Neural cell (in vitro differentiated cells): ENCODE measurements at regions not wholly inside any gene's neighbourhood (a gene's known extent, or its start where the extent isn't known, plus 50 kb on each side); places are given as distances from the start of the nearest gene placed in this dataset.

Experiments used
- H2AFZ ChIP-seq: fragments of 200-600, 300-800 bp; sonication (generic), shearing (Covaris generic); 2 replicates; pipeline ENCODE4 v1.6.0; 2014; ENCODE audit warnings: low read depth, mild to moderate bottlenecking, antibody characterized with exemption, low read length, moderate library complexity
- H3F3A ChIP-seq: fragments of 200-600 bp; shearing (Covaris generic); 2 replicates; pipeline ENCODE4 v1.6.1; 2016; ENCODE audit warnings: mild to moderate bottlenecking, moderate library complexity, mixed read lengths, antibody characterized with exemption, low read length; ENCODE audit not compliant: insufficient read depth, poor library complexity, severe bottlenecking
- H3K27ac ChIP-seq: fragments of 200-600, 300-800 bp; sonication (generic), shearing (Covaris generic); 2 replicates; pipeline ENCODE4 v1.5.1; 2014; ENCODE audit warnings: mild to moderate bottlenecking, low read length, moderate library complexity
- H3K27me3 ChIP-seq: fragments of 300-800, 200-600 bp; sonication (generic), shearing (Covaris generic); 2 replicates; pipeline ENCODE4 v1.6.0; 2014; ENCODE audit warnings: mild to moderate bottlenecking, low read depth, low read length, moderate library complexity; ENCODE audit not compliant: insufficient read depth
- H3K36me3 ChIP-seq: fragments of 300-800, 200-600 bp; sonication (generic), shearing (Covaris generic); 2 replicates; pipeline ENCODE4 v1.5.1; 2014; ENCODE audit warnings: mild to moderate bottlenecking, antibody characterized with exemption, low read length, moderate library complexity; ENCODE audit not compliant: insufficient read depth
- H3K4me2 ChIP-seq: fragments of 300-800, 200-600 bp; sonication (generic), shearing (Covaris generic); 2 replicates; pipeline ENCODE4 v1.6.0; 2014; ENCODE audit warnings: mild to moderate bottlenecking, low read length
- H3K4me3 ChIP-seq: fragments of 300-800, 200-600 bp; sonication (generic), shearing (Covaris generic); 2 replicates; pipeline ENCODE4 v1.5.1; 2014; ENCODE audit warnings: mild to moderate bottlenecking, low read length, moderate library complexity
- H3K79me2 ChIP-seq: fragments of 200-600 bp; shearing (Covaris generic); replicated peaks from 2 replicates; pipeline ENCODE4 v1.6.0; 2014; ENCODE audit warnings: mild to moderate bottlenecking, low read length, moderate library complexity; ENCODE audit not compliant: insufficient read depth
- H3K9ac ChIP-seq: fragments of 300-800, 200-600 bp; sonication (generic), shearing (Covaris generic); 2 replicates; pipeline ENCODE4 v1.6.1; 2016; ENCODE audit warnings: mild to moderate bottlenecking, low read length, mixed read lengths
- H3K9me2 ChIP-seq: fragments of 200-600 bp; shearing (Covaris generic); 2 replicates; pipeline ENCODE4 v1.6.1; 2016; ENCODE audit warnings: mild to moderate bottlenecking, low read length, mixed read lengths; ENCODE audit not compliant: insufficient read depth
- H3K9me3 ChIP-seq: fragments of 200-600, 300-800 bp; sonication (generic), shearing (Covaris generic); 2 replicates; pipeline ENCODE4 v1.6.1; 2016; ENCODE audit warnings: mild to moderate bottlenecking, mixed run types, low read length, moderate library complexity, mixed read lengths
- H4K20me1 ChIP-seq: fragments of 200-600 bp; shearing (Covaris generic); 2 replicates; pipeline ENCODE4 v1.6.1; 2016; ENCODE audit warnings: mild to moderate bottlenecking, mixed run types; ENCODE audit not compliant: insufficient read depth
- EP300 ChIP-seq: fragments of 450-650 bp; conservative IDR thresholded peaks from 2 replicates; pipeline ENCODE4 v1.6.1; 2014; ENCODE audit warnings: antibody characterized with exemption, mild to moderate bottlenecking, moderate library complexity; ENCODE audit not compliant: poor library complexity, severe bottlenecking
- EZH2 ChIP-seq: fragments of 200-600, 300-800 bp; shearing (Covaris generic), sonication (generic); IDR thresholded peaks from 2 replicates; pipeline ENCODE4 v1.6.1; 2014; ENCODE audit warnings: antibody characterized with exemption, low read length, borderline replicate concordance, mild to moderate bottlenecking; ENCODE audit not compliant: insufficient read depth, poor library complexity, severe bottlenecking
- MXI1 ChIP-seq: fragments of 450-650 bp; conservative IDR thresholded peaks from 2 replicates; pipeline ENCODE4 v1.6.1; 2014; ENCODE audit warnings: antibody characterized with exemption, mild to moderate bottlenecking; ENCODE audit not compliant: poor library complexity, severe bottlenecking
- POLR2AphosphoS5 ChIP-seq: IDR thresholded peaks from 2 replicates; pipeline ENCODE4 v1.6.1; 2012
- RAD21 ChIP-seq: fragments of 450-650 bp; conservative IDR thresholded peaks from 2 replicates; pipeline ENCODE4 v1.6.1; 2014; ENCODE audit warnings: antibody characterized with exemption, mild to moderate bottlenecking, moderate library complexity
- SMC3 ChIP-seq: fragments of 450-650 bp; conservative IDR thresholded peaks from 2 replicates; pipeline ENCODE4 v1.6.1; 2014; ENCODE audit warnings: antibody characterized with exemption, mild to moderate bottlenecking, moderate library complexity; ENCODE audit not compliant: poor library complexity
- TAF1 ChIP-seq: IDR thresholded peaks from 2 replicates; pipeline ENCODE4 v1.6.1; 2012; ENCODE audit warnings: low read depth
- TF ChIP-seq, protein P1 (sequence below): IDR thresholded peaks from 2 replicates; pipeline ENCODE4 v1.6.1; 2012; ENCODE audit warnings: borderline replicate concordance
- TF ChIP-seq, protein P2 (sequence below): fragments of 450-650 bp; IDR thresholded peaks from 2 replicates; pipeline ENCODE4 v1.5.1; 2014; ENCODE audit warnings: antibody characterized with exemption, mild to moderate bottlenecking, moderate library complexity; ENCODE audit not compliant: poor library complexity, severe bottlenecking

DNA sequence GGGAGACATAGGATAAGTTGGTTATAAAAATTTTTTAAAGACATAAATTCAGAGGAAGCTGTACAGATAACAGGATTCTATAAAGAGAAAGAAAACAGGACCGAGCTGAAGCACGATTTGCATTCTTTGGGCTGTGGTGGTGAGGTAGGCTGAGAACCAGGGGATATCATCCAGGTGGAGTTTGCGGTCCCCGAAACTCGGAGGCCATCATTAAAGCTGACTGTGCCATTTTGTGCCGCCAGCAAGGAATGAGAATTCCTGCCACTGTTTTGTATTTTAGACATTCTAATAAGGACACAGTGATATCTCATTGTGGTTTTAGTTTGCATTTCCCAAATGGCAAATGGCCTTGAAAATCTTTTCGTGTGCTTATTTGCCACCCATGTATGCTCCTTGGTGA, 197.9 kb downstream of the IRF8 start:
- H3K9me2 ChIP-seq = no peaks in the 10 kb centered on the region
- H3K4me2 ChIP-seq = no peak overlapping the region
- H3K79me2 ChIP-seq = no peaks in the 10 kb centered on the region
- H3K9me3 ChIP-seq = no peaks in the 10 kb centered on the region
- no peaks in the 10 kb centered on the region for H4K20me1 ChIP-seq
- no peaks in the 10 kb centered on the region for H3F3A ChIP-seq
- H2AFZ ChIP-seq = no peak overlapping the region
- H3K27me3 ChIP-seq = no peaks in the 10 kb centered on the region
- H3K9ac ChIP-seq = no peak overlapping the region
- no peak overlapping the region for H3K4me3 ChIP-seq
- H3K36me3 ChIP-seq = no peaks in the 10 kb centered on the region
- H3K27ac ChIP-seq = no peak overlapping the region
- TF ChIP-seq, protein P1, sequence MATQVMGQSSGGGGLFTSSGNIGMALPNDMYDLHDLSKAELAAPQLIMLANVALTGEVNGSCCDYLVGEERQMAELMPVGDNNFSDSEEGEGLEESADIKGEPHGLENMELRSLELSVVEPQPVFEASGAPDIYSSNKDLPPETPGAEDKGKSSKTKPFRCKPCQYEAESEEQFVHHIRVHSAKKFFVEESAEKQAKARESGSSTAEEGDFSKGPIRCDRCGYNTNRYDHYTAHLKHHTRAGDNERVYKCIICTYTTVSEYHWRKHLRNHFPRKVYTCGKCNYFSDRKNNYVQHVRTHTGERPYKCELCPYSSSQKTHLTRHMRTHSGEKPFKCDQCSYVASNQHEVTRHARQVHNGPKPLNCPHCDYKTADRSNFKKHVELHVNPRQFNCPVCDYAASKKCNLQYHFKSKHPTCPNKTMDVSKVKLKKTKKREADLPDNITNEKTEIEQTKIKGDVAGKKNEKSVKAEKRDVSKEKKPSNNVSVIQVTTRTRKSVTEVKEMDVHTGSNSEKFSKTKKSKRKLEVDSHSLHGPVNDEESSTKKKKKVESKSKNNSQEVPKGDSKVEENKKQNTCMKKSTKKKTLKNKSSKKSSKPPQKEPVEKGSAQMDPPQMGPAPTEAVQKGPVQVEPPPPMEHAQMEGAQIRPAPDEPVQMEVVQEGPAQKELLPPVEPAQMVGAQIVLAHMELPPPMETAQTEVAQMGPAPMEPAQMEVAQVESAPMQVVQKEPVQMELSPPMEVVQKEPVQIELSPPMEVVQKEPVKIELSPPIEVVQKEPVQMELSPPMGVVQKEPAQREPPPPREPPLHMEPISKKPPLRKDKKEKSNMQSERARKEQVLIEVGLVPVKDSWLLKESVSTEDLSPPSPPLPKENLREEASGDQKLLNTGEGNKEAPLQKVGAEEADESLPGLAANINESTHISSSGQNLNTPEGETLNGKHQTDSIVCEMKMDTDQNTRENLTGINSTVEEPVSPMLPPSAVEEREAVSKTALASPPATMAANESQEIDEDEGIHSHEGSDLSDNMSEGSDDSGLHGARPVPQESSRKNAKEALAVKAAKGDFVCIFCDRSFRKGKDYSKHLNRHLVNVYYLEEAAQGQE = no peak
- TF ChIP-seq RAD21 = no peak
- TF ChIP-seq EZH2 = no peak
- no peak for TF ChIP-seq TAF1
- no peak for TF ChIP-seq POLR2AphosphoS5
- TF ChIP-seq, protein P2, sequence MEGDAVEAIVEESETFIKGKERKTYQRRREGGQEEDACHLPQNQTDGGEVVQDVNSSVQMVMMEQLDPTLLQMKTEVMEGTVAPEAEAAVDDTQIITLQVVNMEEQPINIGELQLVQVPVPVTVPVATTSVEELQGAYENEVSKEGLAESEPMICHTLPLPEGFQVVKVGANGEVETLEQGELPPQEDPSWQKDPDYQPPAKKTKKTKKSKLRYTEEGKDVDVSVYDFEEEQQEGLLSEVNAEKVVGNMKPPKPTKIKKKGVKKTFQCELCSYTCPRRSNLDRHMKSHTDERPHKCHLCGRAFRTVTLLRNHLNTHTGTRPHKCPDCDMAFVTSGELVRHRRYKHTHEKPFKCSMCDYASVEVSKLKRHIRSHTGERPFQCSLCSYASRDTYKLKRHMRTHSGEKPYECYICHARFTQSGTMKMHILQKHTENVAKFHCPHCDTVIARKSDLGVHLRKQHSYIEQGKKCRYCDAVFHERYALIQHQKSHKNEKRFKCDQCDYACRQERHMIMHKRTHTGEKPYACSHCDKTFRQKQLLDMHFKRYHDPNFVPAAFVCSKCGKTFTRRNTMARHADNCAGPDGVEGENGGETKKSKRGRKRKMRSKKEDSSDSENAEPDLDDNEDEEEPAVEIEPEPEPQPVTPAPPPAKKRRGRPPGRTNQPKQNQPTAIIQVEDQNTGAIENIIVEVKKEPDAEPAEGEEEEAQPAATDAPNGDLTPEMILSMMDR = no peak
- TF ChIP-seq MXI1 = no peak
- TF ChIP-seq EP300 = no peak
- no peak for TF ChIP-seq SMC3

DNA sequence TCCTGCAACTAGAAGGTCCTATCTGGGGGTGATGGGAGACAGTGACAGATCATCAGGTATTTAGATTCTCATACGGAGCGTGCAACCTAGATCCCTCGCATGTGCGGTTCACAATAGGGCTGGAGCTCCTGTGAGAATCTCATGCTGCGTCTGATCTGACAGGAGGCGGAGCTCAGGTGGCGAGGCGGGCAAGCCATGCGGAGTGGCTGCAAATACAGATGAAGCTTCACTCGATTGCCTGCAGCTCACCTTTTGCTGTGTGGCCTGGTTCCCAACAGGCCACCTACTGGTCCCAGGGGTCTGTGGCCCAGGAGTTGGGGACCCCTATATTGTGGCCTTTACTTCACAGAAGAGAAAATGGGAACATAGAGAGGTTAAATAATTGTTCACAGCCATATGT, 200.4 kb downstream of the IRF8 start:
- H3K9ac ChIP-seq = no peak overlapping the region
- H4K20me1 ChIP-seq = no peaks in the 10 kb centered on the region
- H3K9me2 ChIP-seq = no peaks in the 10 kb centered on the region
- no peak overlapping the region for H3K27ac ChIP-seq
- H3K79me2 ChIP-seq = no peaks in the 10 kb centered on the region
- H3K4me3 ChIP-seq = no peak overlapping the region
- H3K4me2 ChIP-seq = no peak overlapping the region
- TF ChIP-seq, protein P2 = no peak
- TF ChIP-seq MXI1 (no peak), SMC3 (no peak), EP300 (no peak), EZH2 (no peak), TAF1 (no peak), RAD21 (no peak), POLR2AphosphoS5 (no peak)
- TF ChIP-seq, protein P1 = no peak
- no peaks in the 10 kb centered on the region for H3F3A ChIP-seq
- H3K9me3 ChIP-seq = no peaks in the 10 kb centered on the region
- no peaks in the 10 kb centered on the region for H3K36me3 ChIP-seq
- no peaks in the 10 kb centered on the region for H3K27me3 ChIP-seq
- H2AFZ ChIP-seq = no peak overlapping the region
